LNCaP clone FGC (cell line): ENCODE measurements at regions not wholly inside any gene's neighbourhood (a gene's known extent, or its start where the extent isn't known, plus 50 kb on each side); places are given as distances from the start of the nearest gene placed in this dataset.

Experiments used
- DNase-seq: peaks from one replicate; pipeline ENCODE4 v3.0.0-alpha.2; 2011; ENCODE audit warnings: low read depth
- H3K4me3 ChIP-seq: 2 replicates; pipeline ENCODE4 v1.5.1; 2011; ENCODE audit warnings: mild to moderate bottlenecking, low read depth, low read length, control low read depth
- CTCF ChIP-seq: IDR thresholded peaks from 2 replicates; pipeline ENCODE4 v1.5.1; 2012; ENCODE audit warnings: mild to moderate bottlenecking; ENCODE audit not compliant: control insufficient read depth, insufficient read depth; ENCODE audit errors: extremely low read depth

GRCh38 chr1:59178339-59179187, 118.3 kb upstream of the FGGY start:
- DNase-seq, result no peak
- TF ChIP-seq CTCF, result no peak

GRCh38 chr1:59179673-59180072, 117.2 kb upstream of the FGGY start:
- DNase-seq, result no peak
- no peak overlapping the region for H3K4me3 ChIP-seq
- TF ChIP-seq CTCF, result no peak

More at GRCh38 chr1:59178339-59179187, 118.3 kb upstream of the FGGY start:
- no peak overlapping the region for H3K4me3 ChIP-seq

GRCh38 chr1:59180735-59181134, 116.2 kb upstream of the FGGY start:
- no peak overlapping the region for H3K4me3 ChIP-seq
- TF ChIP-seq CTCF, result no peak
- no peak for DNase-seq

GRCh38 chr1:59183749-59184317, 113.1 kb upstream of the FGGY start:
- TF ChIP-seq CTCF, result no peak
- DNase-seq, result no peak

GRCh38 chr1:59184365-59184905, 112.5 kb upstream of the FGGY start:
- no peak overlapping the region for H3K4me3 ChIP-seq
- no peak for DNase-seq
- TF ChIP-seq CTCF, result no peak

More at GRCh38 chr1:59183749-59184317, 113.1 kb upstream of the FGGY start:
- no peak overlapping the region for H3K4me3 ChIP-seq

- no peak for TF ChIP-seq CTCF
- no peak for DNase-seq
- H3K4me3 ChIP-seq, result no peak overlapping the region
Measured at GRCh38 chr1:59185163-59185860, 111.6 kb upstream of the FGGY start.
